Medulla oblongata (tissue), 1 donor: ENCODE measurements at regions not wholly inside any gene's neighbourhood (a gene's known extent, or its start where the extent isn't known, plus 50 kb on each side); places are given as distances from the start of the nearest gene placed in this dataset.
"Not testable (repeated sequence)": the region's sequence is repeated elsewhere in the genome, so short reads cannot be mapped to it uniquely, and the experiment has no call there.

Source experiments
- DNase-seq: peaks from one replicate; pipeline ENCODE4 v3.0.0-alpha.2; 2015; ENCODE audit errors: extremely low spot score

GRCh38 chr17:13442361-13442760, 159.4 kb downstream of the HS3ST3A1 start:
- no peak for DNase-seq

DNA sequence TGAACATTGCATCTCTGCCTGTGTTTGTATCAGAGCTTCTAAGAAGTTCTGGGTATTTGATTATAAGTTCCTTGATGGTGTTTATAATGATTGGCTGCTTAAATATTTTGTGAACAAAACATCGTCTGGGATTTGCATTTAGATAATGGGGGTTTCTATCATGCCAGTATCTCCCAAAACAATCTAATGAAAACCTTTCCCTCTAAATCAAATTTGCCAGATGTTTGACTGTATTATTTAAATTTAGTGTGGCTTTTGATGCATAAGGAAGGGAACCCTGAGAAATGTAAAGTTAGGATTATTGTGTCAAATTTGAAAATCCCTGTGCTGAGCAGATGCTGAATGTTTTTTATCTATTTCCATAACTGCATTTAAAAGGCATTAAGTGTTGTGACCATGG, 159.9 kb downstream of the HS3ST3A1 start:
- no peak for DNase-seq

DNA sequence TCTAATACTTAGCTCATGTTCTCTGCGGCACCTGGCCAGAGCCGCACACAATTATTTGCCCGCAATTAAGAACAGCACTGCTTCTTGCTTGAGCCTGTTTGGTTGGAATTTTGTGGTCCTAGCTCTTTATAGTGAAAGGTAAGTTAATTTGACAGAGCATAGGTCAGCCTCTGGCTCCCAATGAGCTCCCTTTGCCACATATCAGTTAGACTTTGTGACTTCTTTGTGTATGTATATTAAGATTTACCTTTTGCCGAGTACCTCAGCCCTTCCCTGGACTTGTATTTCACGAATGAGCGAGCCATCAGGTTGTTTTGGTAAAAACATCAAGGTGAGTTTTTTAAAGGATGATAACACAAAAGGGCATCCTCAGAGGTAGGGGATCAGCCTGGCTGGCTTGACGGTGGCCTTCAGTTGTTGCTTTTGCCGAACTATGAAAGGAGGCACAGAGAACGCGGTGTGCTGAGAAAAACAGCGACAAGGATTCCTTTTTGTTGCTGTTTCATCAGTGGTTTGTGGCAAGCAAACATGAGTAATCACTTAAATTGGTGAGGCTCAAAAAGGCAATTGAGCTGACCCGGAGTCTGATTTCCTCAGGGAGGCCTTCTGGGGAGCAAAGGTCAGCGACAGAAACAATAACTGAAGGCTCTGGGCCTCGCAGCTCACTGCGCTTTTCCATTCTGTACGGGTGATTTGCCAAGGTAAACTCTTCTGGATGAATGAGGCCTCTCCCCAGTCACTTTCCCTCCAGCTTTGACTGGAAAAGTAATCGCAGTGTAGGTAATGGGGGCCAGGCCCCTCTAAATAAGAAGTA, 163.6 kb downstream of the HS3ST3A1 start:
- no peak for DNase-seq

DNA sequence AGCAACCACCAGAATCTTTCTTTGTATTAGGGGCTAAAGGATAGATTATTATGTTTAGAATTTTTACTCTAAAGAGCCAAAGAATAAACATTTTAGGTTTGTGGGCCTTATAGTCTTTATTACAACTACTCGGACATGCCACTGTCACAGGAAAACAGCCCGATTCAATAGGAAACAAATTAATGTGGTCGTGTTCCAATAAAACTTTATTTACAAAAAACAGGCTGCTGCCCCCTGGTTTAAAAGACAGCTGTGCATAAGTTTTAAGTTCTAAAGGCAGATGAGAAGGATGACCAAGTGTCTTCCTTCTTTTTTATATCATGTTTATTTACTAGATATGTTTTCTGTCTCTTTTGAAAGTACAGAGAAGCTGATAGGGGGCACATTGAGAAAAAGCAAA, 166.5 kb downstream of the HS3ST3A1 start:
- DNase-seq, result no peak

GRCh38 chr17:13429201-13429600, 172.5 kb downstream of the HS3ST3A1 start:
- DNase-seq, result no peak

- no peak for DNase-seq
Observed at GRCh38 chr17:13428611-13429042, 173.1 kb downstream of the HS3ST3A1 start.

- no peak for DNase-seq
Observed at GRCh38 chr17:13426991-13427390, 174.7 kb downstream of the HS3ST3A1 start.

- no peak for DNase-seq
Observed at GRCh38 chr17:13425390-13425789, 176.3 kb downstream of the HS3ST3A1 start.

- DNase-seq, result peak; percentile 67
Observed at GRCh38 chr17:13421581-13422130, 180.1 kb downstream of the HS3ST3A1 start.

GRCh38 chr17:13420878-13421277, 180.9 kb downstream of the HS3ST3A1 start:
- DNase-seq, result no peak

- DNase-seq, result no peak
Observed at GRCh38 chr17:13420418-13420826, 181.3 kb downstream of the HS3ST3A1 start.

GRCh38 chr17:13419676-13420075, 182.1 kb downstream of the HS3ST3A1 start:
- no peak for DNase-seq

DNA sequence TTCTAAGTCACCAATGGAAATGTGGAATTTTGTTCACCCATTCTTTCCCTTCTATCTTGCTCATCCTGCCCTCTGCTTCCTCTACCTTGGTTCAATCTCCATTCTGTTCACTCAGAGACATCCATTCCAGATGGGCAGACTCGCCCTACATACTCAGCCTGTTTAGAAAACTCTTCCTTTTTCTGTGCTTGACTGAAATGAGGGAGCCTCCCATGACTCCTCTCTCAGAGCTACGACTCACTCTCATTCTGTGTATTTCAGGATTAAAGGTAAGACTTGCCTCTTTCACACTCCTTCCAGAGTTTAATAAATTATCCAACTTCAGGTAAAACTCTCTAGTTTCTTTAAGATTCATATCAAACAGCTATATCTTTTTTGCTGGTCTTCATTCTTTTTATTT, 182.8 kb downstream of the HS3ST3A1 start:
- DNase-seq, result no peak

- DNase-seq, result no peak
Observed at GRCh38 chr17:13417381-13417950, 184.3 kb downstream of the HS3ST3A1 start.

- no peak for DNase-seq
Observed at GRCh38 chr17:13416748-13417363, 184.9 kb downstream of the HS3ST3A1 start.

GRCh38 chr17:13415871-13416416, 185.8 kb downstream of the HS3ST3A1 start:
- DNase-seq, result no peak

DNA sequence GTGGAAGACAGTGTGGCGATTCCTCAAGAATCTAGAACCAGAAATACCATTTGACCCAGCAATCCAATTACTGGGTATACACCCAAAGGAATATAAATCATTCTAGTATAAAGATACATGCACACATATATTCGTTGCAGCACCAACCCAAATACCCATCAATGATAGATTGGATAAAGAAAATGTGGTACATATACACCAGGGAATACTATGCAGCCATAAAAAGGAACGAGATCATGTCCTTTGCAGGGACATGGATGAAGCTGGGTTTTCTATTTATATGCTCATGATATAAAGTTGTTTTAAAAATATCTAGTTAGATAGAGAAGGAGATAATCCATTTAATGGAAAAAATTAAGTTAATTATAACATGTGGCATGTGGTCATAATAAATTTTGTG, 186.5 kb downstream of the HS3ST3A1 start:
- not testable (repeated sequence) for DNase-seq

- DNase-seq, result no peak
Observed at GRCh38 chr17:13413001-13413400, 188.7 kb downstream of the HS3ST3A1 start.

DNA sequence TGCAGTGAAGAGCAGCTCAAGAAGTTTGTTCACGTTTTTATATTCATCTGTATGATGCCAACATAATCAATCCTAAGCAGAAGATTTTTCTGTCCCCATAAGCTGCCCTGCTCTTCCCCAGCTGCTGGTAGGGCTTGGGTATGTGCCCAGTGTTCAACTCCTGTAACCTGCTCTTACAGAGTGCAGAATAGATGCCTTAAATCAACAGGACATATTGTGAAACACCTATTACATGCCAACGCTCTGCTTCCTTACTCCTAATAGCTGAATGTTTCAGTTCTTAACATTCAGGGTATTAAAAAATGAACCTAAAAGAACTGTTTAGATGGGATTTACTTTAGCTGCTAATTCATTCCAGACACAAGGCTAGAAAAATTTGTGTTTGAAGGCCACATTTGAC, 190.9 kb downstream of the HS3ST3A1 start:
- no peak for DNase-seq

DNA sequence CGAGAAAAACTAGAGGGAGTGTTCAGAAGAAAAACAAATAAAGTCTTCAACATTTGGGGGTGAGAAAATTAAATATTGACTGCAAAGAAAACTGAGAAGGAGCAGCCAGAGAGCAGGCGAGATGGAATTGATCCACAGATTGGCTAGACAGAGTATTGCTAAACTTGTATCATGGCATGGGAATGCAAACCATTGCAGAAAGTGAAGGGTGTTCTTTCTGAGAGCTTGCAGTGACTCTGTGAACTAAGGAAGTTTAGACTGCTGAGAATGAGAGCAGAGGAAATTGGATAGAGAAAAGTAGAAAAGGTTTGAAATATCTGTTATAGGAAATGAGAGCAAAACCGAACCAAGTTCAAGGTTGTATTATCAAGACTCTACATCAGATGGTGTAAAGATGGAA, 191.5 kb downstream of the HS3ST3A1 start:
- DNase-seq, result no peak

DNA sequence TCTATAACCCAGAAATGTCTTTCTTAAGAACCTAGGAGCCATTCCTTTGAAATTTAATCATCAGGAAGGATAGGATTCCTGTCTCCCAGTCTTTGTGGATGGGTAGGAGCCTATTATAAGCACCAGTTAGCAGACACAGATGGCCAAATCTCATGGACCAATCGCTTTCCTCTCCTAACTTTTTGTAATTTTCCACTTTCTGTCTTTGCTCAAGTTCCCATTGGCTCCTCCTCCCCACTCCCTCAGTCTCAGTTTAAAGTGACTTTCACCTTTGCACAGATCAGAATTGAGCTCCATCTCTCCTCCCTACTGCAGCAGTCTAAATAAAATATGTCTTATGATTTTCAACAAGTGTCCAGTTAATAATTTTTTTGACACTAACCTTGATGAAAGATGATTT, 192.3 kb downstream of the HS3ST3A1 start:
- DNase-seq, result no peak

- no peak for DNase-seq
Observed at GRCh38 chr17:13407381-13407780, 194.3 kb downstream of the HS3ST3A1 start.
